Spinal cord (tissue), 9 donors: ENCODE measurements at regions not wholly inside any gene's neighbourhood (a gene's known extent, or its start where the extent isn't known, plus 50 kb on each side); places are given as distances from the start of the nearest gene placed in this dataset.
A peak's percentile ranks its signal among the peaks of the same experiment; 100 is the strongest.

ENCODE experiments used
- DNase-seq, 6 donors: peaks; one replicate each; pipeline versions ENCODE4 v3.0.0 to v3.0.0-alpha.2; 2013 to 2015; ENCODE audit warnings: low spot score in 6 of 6, low read depth in 4 of 6
- H3K27ac ChIP-seq: one replicate; pipeline ENCODE4 v1.5.1; 2013; ENCODE audit warnings: low read depth, low read length, control low read depth
- H3K27me3 ChIP-seq: one replicate; pipeline ENCODE4 v1.6.1; 2013; ENCODE audit warnings: low read length; ENCODE audit not compliant: control insufficient read depth, insufficient read depth
- H3K36me3 ChIP-seq: one replicate; pipeline ENCODE4 v1.6.1; 2013; ENCODE audit warnings: low read length; ENCODE audit not compliant: control insufficient read depth, insufficient read depth
- H3K4me1 ChIP-seq: one replicate; pipeline ENCODE4 v1.6.1; 2013; ENCODE audit warnings: low read length; ENCODE audit not compliant: control insufficient read depth, insufficient read depth
- H3K4me3 ChIP-seq: one replicate; pipeline ENCODE4 v1.5.1; 2013; ENCODE audit warnings: low read depth, low read length, control low read depth
- H3K9me3 ChIP-seq: one replicate; pipeline ENCODE4 v1.6.1; 2013; ENCODE audit warnings: low read length; ENCODE audit not compliant: control insufficient read depth, insufficient read depth
- WGBS: methylation state at CpG from one replicate; pipeline ENCODE4 v1.1.5; 2013; ENCODE audit warnings: missing lambda C conversion rate; ENCODE audit not compliant: insufficient coverage; 5-methylcytosine and 5-hydroxymethylcytosine counted together
- donor health status: healthy.

- 75% methylated on average over 1 of the region's 1 CpG for WGBS
- no peak for DNase-seq
- no peaks in the 10 kb centered on the region for H3K9me3 ChIP-seq
- H3K27me3 ChIP-seq, result no peaks in the 10 kb centered on the region
- H3K27ac ChIP-seq, result no peak overlapping the region
- H3K36me3 ChIP-seq, result no peaks in the 10 kb centered on the region
- peaks cover 8% of the 10 kb centered on the region for H3K4me1 ChIP-seq
- H3K4me3 ChIP-seq, result no peak overlapping the region
Observed at GRCh38 chr7:30231271-30231670, 53.1 kb upstream of the ZNRF2 start.

GRCh38 chr7:30232391-30232790 lies 52.0 kb upstream of the ZNRF2 start:
- no peak overlapping the region for H3K27ac ChIP-seq
- H3K36me3 ChIP-seq, result no peaks in the 10 kb centered on the region
- H3K4me3 ChIP-seq, result no peak overlapping the region
- 53% methylated on average over 2 of the region's 4 CpGs for WGBS
- H3K9me3 ChIP-seq, result no peaks in the 10 kb centered on the region
- no peaks in the 10 kb centered on the region for H3K4me1 ChIP-seq
- peak in 1 of 6 donors; percentile 88 for DNase-seq
- no peaks in the 10 kb centered on the region for H3K27me3 ChIP-seq
